ENCODE measurements at regions not wholly inside any gene's neighbourhood (a gene's known extent, or its start where the extent isn't known, plus 50 kb on each side); places are given as distances from the start of the nearest gene placed in this dataset.

DNA sequence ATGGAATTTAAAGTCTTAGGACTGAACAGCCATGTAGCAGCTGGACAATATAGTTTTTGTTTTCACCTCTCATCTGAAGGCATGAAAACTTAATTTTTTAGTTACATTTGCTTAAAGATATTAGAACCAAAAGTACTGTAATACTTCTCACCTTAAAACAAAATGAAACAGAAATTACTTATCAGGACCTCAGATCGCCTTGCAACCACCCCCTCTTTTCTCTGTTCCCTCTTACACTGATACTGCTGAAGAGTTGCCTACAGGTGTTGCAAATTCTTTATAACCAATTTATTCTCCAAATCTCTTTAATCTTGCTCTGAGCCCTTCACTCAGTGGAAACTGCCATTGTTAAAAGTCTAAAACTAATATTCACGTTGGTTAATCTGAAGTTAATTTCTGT is 145.0 kb downstream of the SPCS3 start (continued):
- TF ChIP-seq, protein P1, sequence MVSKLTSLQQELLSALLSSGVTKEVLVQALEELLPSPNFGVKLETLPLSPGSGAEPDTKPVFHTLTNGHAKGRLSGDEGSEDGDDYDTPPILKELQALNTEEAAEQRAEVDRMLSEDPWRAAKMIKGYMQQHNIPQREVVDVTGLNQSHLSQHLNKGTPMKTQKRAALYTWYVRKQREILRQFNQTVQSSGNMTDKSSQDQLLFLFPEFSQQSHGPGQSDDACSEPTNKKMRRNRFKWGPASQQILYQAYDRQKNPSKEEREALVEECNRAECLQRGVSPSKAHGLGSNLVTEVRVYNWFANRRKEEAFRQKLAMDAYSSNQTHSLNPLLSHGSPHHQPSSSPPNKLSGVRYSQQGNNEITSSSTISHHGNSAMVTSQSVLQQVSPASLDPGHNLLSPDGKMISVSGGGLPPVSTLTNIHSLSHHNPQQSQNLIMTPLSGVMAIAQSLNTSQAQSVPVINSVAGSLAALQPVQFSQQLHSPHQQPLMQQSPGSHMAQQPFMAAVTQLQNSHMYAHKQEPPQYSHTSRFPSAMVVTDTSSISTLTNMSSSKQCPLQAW (CRISPR knock-in tag; IDR thresholded peaks at IDR 0.05): no peak
- TF ChIP-seq, protein P2, sequence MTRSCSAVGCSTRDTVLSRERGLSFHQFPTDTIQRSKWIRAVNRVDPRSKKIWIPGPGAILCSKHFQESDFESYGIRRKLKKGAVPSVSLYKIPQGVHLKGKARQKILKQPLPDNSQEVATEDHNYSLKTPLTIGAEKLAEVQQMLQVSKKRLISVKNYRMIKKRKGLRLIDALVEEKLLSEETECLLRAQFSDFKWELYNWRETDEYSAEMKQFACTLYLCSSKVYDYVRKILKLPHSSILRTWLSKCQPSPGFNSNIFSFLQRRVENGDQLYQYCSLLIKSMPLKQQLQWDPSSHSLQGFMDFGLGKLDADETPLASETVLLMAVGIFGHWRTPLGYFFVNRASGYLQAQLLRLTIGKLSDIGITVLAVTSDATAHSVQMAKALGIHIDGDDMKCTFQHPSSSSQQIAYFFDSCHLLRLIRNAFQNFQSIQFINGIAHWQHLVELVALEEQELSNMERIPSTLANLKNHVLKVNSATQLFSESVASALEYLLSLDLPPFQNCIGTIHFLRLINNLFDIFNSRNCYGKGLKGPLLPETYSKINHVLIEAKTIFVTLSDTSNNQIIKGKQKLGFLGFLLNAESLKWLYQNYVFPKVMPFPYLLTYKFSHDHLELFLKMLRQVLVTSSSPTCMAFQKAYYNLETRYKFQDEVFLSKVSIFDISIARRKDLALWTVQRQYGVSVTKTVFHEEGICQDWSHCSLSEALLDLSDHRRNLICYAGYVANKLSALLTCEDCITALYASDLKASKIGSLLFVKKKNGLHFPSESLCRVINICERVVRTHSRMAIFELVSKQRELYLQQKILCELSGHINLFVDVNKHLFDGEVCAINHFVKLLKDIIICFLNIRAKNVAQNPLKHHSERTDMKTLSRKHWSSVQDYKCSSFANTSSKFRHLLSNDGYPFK (CRISPR knock-in tag; IDR thresholded peaks at IDR 0.05; ENCODE audit: borderline replicate concordance): no peak
- TF ChIP-seq ZNF143 (CRISPR knock-in tag; IDR thresholded peaks at IDR 0.05) (no peak), KAT7 (CRISPR knock-in tag; IDR thresholded peaks at IDR 0.05; ENCODE audit: borderline replicate concordance) (no peak), MIER3 (CRISPR knock-in tag; IDR thresholded peaks at IDR 0.05; ENCODE audit: borderline replicate concordance) (no peak), ZFP36 (IDR thresholded peaks at IDR 0.05; ENCODE audit: borderline replicate concordance, low read depth, low read length, partially characterized antibody) (no peak)
- TF ChIP-seq, protein P3, sequence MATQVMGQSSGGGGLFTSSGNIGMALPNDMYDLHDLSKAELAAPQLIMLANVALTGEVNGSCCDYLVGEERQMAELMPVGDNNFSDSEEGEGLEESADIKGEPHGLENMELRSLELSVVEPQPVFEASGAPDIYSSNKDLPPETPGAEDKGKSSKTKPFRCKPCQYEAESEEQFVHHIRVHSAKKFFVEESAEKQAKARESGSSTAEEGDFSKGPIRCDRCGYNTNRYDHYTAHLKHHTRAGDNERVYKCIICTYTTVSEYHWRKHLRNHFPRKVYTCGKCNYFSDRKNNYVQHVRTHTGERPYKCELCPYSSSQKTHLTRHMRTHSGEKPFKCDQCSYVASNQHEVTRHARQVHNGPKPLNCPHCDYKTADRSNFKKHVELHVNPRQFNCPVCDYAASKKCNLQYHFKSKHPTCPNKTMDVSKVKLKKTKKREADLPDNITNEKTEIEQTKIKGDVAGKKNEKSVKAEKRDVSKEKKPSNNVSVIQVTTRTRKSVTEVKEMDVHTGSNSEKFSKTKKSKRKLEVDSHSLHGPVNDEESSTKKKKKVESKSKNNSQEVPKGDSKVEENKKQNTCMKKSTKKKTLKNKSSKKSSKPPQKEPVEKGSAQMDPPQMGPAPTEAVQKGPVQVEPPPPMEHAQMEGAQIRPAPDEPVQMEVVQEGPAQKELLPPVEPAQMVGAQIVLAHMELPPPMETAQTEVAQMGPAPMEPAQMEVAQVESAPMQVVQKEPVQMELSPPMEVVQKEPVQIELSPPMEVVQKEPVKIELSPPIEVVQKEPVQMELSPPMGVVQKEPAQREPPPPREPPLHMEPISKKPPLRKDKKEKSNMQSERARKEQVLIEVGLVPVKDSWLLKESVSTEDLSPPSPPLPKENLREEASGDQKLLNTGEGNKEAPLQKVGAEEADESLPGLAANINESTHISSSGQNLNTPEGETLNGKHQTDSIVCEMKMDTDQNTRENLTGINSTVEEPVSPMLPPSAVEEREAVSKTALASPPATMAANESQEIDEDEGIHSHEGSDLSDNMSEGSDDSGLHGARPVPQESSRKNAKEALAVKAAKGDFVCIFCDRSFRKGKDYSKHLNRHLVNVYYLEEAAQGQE (IDR thresholded peaks at IDR 0.05; ENCODE audit: borderline replicate concordance in 1 of 2, low read depth in 1 of 2, low read length in 2 of 2): no peak
- TF ChIP-seq, protein P4, sequence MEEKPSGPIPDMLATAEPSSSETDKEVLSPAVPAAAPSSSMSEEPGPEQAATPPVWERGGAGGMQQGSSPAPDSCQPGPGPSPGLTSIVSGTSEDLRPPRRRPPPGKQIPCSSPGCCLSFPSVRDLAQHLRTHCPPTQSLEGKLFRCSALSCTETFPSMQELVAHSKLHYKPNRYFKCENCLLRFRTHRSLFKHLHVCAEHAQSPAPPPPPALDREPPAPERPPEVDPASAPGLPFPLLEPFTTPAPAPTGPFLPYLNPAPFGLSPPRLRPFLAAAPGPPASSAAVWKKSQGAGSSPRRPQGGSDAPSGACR (CRISPR knock-in tag; IDR thresholded peaks at IDR 0.05): no peak
